HepG2 (cell line): ENCODE measurements at regions not wholly inside any gene's neighbourhood (a gene's known extent, or its start where the extent isn't known, plus 50 kb on each side); places are given as distances from the start of the nearest gene placed in this dataset.

Experiments used
- ATAC-seq: fragments of 200-7000 bp; cut with Tn5 transposase; 3 replicates; pipeline ENCODE4 v1.9.1; 2020; ENCODE audit warnings: mild to moderate bottlenecking, moderate library complexity
- BruUV-seq: library from RNA; stranded (reverse); fragments of 400-500 nt; replicated peaks from 2 replicates; lab custom pipeline; 2021; lab: Mats Ljungman, UMichigan
- CTCF ChIA-PET: fragments of 300-600 bp; formaldehyde crosslinking; extraction: SDS; loops from one replicate; lab custom pipeline; 2021; ENCODE audit warnings: low total read pairs, inconsistent platforms, low intra/inter-chr PET ratio; lab: Yijun Ruan, JAX
- POLR2A ChIA-PET: fragments of 350-600 bp; sonication (Branson Sonifier 250); formaldehyde crosslinking; loops from one replicate; lab custom pipeline; 2020; ENCODE audit warnings: antibody characterized with exemption, inconsistent platforms; lab: Yijun Ruan, JAX
- DNase-seq: peaks from one replicate; pipeline ENCODE4 v3.0.0-alpha.2; 2015; ENCODE audit warnings: low spot score
- FAIRE-seq: peaks from 3 replicates; lab custom pipeline; 2011; peaks lifted over from hg19 to GRCh38; lab: Jason Lieb, UNC
- H2AFZ ChIP-seq: one replicate; pipeline ENCODE4 v1.6.1; 2011; ENCODE audit warnings: low read length, inconsistent platforms
- H3K27ac ChIP-seq: fragments of 300-600 bp; 3 replicates; pipeline ENCODE4 v1.8.0; 2011; ENCODE audit warnings: mixed run types, mild to moderate bottlenecking, mixed read lengths, low read length, inconsistent platforms; ENCODE audit not compliant: insufficient read depth; ENCODE audit errors: extremely low read length
- H3K27me3 ChIP-seq, 2 experiments: fragments of 200-600 bp in 1 of 2; 2 replicates in 1 of 2; 3 replicates in 1 of 2; pipeline versions ENCODE4 v1.6.0 to v1.8.0; 2011; ENCODE audit warnings: low read length in 2 of 2, mild to moderate bottlenecking in 2 of 2, moderate library complexity in 2 of 2, inconsistent platforms in 1 of 2; ENCODE audit not compliant: insufficient read depth in 2 of 2, control insufficient read depth in 1 of 2
- H3K36me3 ChIP-seq, 2 experiments: fragments of 200-600 bp in 1 of 2; replicated peaks in 1 of 2; 2 replicates in 1 of 2; 3 replicates in 1 of 2; pipeline versions ENCODE4 v1.5.1 to v1.8.0; 2011; ENCODE audit warnings: low read length in 2 of 2, inconsistent platforms in 1 of 2; ENCODE audit not compliant: insufficient read depth in 2 of 2, control insufficient read depth in 1 of 2
- H3K4me1 ChIP-seq: 2 replicates; pipeline ENCODE4 v1.5.1; 2012; ENCODE audit warnings: low read length, inconsistent platforms; ENCODE audit not compliant: insufficient read depth
- H3K4me2 ChIP-seq: 2 replicates; pipeline ENCODE4 v1.6.0; 2011; ENCODE audit warnings: low read depth, low read length, inconsistent platforms
- H3K4me3 ChIP-seq, 3 experiments: fragments of 200-600 bp in 1 of 3; sonication (generic), shearing (Covaris generic) in 1 of 3; replicated peaks in 1 of 3; 2 replicates each; pipeline ENCODE4 v1.5.1; 2011 to 2016; ENCODE audit warnings: low read length in 3 of 3, inconsistent platforms in 2 of 3, low read depth in 2 of 3, mild to moderate bottlenecking in 2 of 3, control low read depth in 1 of 3, mixed read lengths in 1 of 3; ENCODE audit not compliant: insufficient read depth in 1 of 3
- H3K79me2 ChIP-seq: one replicate; pipeline ENCODE4 v1.6.1; 2011; ENCODE audit warnings: low read length, inconsistent platforms; ENCODE audit not compliant: insufficient read depth
- H3K9ac ChIP-seq: 2 replicates; pipeline ENCODE4 v1.6.0; 2011; ENCODE audit warnings: mild to moderate bottlenecking, low read depth, low read length, inconsistent platforms; ENCODE audit not compliant: insufficient read depth
- H3K9me3 ChIP-seq: 2 replicates; pipeline ENCODE4 v1.5.1; 2012; ENCODE audit warnings: mild to moderate bottlenecking, low read length
- H4K20me1 ChIP-seq: 2 replicates; pipeline ENCODE4 v1.6.0; 2011; ENCODE audit warnings: inconsistent platforms, mild to moderate bottlenecking, low read length, moderate library complexity; ENCODE audit not compliant: insufficient read depth
- ARID3A ChIP-seq: IDR thresholded peaks from 2 replicates; pipeline ENCODE4 v1.6.1; 2012; ENCODE audit warnings: low read depth, low read length, improper control_type of control experiment
- ATF7 ChIP-seq, 2 experiments: fragments of 450-650 bp in 1 of 2; sonication (generic) in 1 of 2; formaldehyde crosslinking in 1 of 2; IDR thresholded peaks; 2 replicates each; pipeline versions ENCODE4 v1.4.0 to v1.6.1; 2016 to 2020; ENCODE audit warnings: antibody characterized with exemption in 1 of 2, mild to moderate bottlenecking in 1 of 2, missing genetic modification reagents in 1 of 2
- CREB1 ChIP-seq, 2 experiments: fragments of 450-650 bp in 1 of 2; IDR thresholded peaks; 2 replicates each; pipeline ENCODE4 v1.6.1; 2016 to 2017; ENCODE audit warnings: control low read depth in 1 of 2, mild to moderate bottlenecking in 1 of 2, missing compliant biosample characterization in 1 of 2, missing genetic modification characterization in 1 of 2
- CREM ChIP-seq, 2 experiments: sonication (generic) in 1 of 2; formaldehyde crosslinking in 1 of 2; IDR thresholded peaks; 2 replicates each; pipeline versions ENCODE4 v1.4.0 to v1.6.1; 2016 to 2020; ENCODE audit warnings: antibody characterized with exemption in 1 of 2, mild to moderate bottlenecking in 1 of 2, missing genetic modification reagents in 1 of 2
- MXD4 ChIP-seq: IDR thresholded peaks from 2 replicates; pipeline ENCODE4 v1.6.1; 2016; ENCODE audit warnings: mild to moderate bottlenecking, missing biosample characterization, missing genetic modification reagents
- YEATS4 ChIP-seq: sonication (generic); formaldehyde crosslinking; IDR thresholded peaks from 2 replicates; pipeline ENCODE4 v1.4.0; 2020; ENCODE audit warnings: missing genetic modification reagents, borderline replicate concordance
- ZNF264 ChIP-seq: sonication (generic); formaldehyde crosslinking; IDR thresholded peaks from 2 replicates; pipeline ENCODE4 v1.4.0; 2020; ENCODE audit warnings: missing genetic modification reagents
- ZNF329 ChIP-seq: sonication (generic); formaldehyde crosslinking; IDR thresholded peaks from 2 replicates; pipeline ENCODE4 v1.9.0; 2021; ENCODE audit warnings: low read depth, mild to moderate bottlenecking, missing genetic modification reagents
- ZNF691 ChIP-seq: sonication (generic); formaldehyde crosslinking; IDR thresholded peaks from 2 replicates; pipeline ENCODE4 v1.4.0; 2020; ENCODE audit warnings: missing genetic modification reagents, low read depth, mild to moderate bottlenecking, borderline replicate concordance
- WGBS: methylation state at CpG from one replicate; pipeline ENCODE4 v1.1.6; 2017; ENCODE audit warnings: low lambda C conversion rate; 5-methylcytosine and 5-hydroxymethylcytosine counted together
- in situ Hi-C: cut with HindIII; loops from 2 replicates; pipeline ENCODE4 v1.10.0; 2017; ENCODE audit warnings: low pct_unique_long_range_greater_than_20kb; ENCODE audit not compliant: extremely low pct_ligation_motif_present
- intact Hi-C: fragments of 100-400 bp; cut with micrococcal nuclease; formaldehyde crosslinking; loops from one replicate; pipeline ENCODE4 v1.10.0; 2022; ENCODE audit not compliant: unreplicated experiment

GRCh38 chr16:86103320-86103719, 204.4 kb downstream of the IRF8 start (continued):
- TF ChIP-seq MXD4 (no peak), ARID3A (no peak), ZNF691 (CRISPR knock-in tag) (no peak), CREM (IDR thresholded peaks at IDR 0.05) (no peak), CREM (CRISPR knock-in tag; IDR thresholded peaks at IDR 0.05) (no peak), ZNF264 (CRISPR knock-in tag) (no peak)

- Histone ChIP-seq H3K4me1 (peaks cover 23% of the 10 kb centered on the region), H3K9me3 (peaks cover 9% of the 10 kb centered on the region), H4K20me1 (no peaks in the 10 kb centered on the region), H3K4me3 (no peak overlapping the region), H3K4me2 (no peak overlapping the region), H2AFZ (no peak overlapping the region), H3K79me2 (no peaks in the 10 kb centered on the region), H3K9ac (no peak overlapping the region), H3K36me3 (no peaks in the 10 kb centered on the region), H3K27me3 (no peaks in the 10 kb centered on the region), H3K27ac (no peak overlapping the region)
- 47% methylated on average over 5 of the region's 6 CpGs for WGBS
- intact Hi-C loops (no loop called here), in situ Hi-C loops (no loop called here)
- DNase-seq (no peak), ATAC-seq (no peak), FAIRE-seq (no peak)
- ChIA-PET CTCF (no interaction called here), POLR2A (no interaction called here)
- BruUV-seq: no TSS peak
- TF ChIP-seq ATF7 (IDR thresholded peaks at IDR 0.05): peak; percentile 91
- TF ChIP-seq ATF7 (CRISPR knock-in tag; IDR thresholded peaks at IDR 0.05): no peak
- no peak for TF ChIP-seq YEATS4 (CRISPR knock-in tag)
- TF ChIP-seq ZNF329: peak; percentile 94
- peak; percentile 96 for TF ChIP-seq CREB1 (IDR thresholded peaks at IDR 0.05)
- TF ChIP-seq CREB1 (CRISPR knock-in tag; IDR thresholded peaks at IDR 0.05): no peak
Observed at GRCh38 chr16:86104537-86105048, 205.6 kb downstream of the IRF8 start.
